HepG2 (cell line): ENCODE measurements at regions not wholly inside any gene's neighbourhood (a gene's known extent, or its start where the extent isn't known, plus 50 kb on each side); places are given as distances from the start of the nearest gene placed in this dataset.

Source experiments
- ATAC-seq: fragments of 200-7000 bp; cut with Tn5 transposase; 3 replicates; pipeline ENCODE4 v1.9.1; 2020; ENCODE audit warnings: mild to moderate bottlenecking, moderate library complexity
- BruUV-seq: library from RNA; stranded (reverse); fragments of 400-500 nt; replicated peaks from 2 replicates; lab custom pipeline; 2021; lab: Mats Ljungman, UMichigan
- CTCF ChIA-PET: fragments of 300-600 bp; formaldehyde crosslinking; extraction: SDS; loops from one replicate; lab custom pipeline; 2021; ENCODE audit warnings: low total read pairs, inconsistent platforms, low intra/inter-chr PET ratio; lab: Yijun Ruan, JAX
- POLR2A ChIA-PET: fragments of 350-600 bp; sonication (Branson Sonifier 250); formaldehyde crosslinking; loops from one replicate; lab custom pipeline; 2020; ENCODE audit warnings: antibody characterized with exemption, inconsistent platforms; lab: Yijun Ruan, JAX
- DNase-seq: peaks from one replicate; pipeline ENCODE4 v3.0.0-alpha.2; 2015; ENCODE audit warnings: low spot score
- FAIRE-seq: peaks from 3 replicates; lab custom pipeline; 2011; peaks lifted over from hg19 to GRCh38; lab: Jason Lieb, UNC
- H2AFZ ChIP-seq: one replicate; pipeline ENCODE4 v1.6.1; 2011; ENCODE audit warnings: low read length, inconsistent platforms
- H3K27ac ChIP-seq: fragments of 300-600 bp; 3 replicates; pipeline ENCODE4 v1.8.0; 2011; ENCODE audit warnings: mixed run types, mild to moderate bottlenecking, mixed read lengths, low read length, inconsistent platforms; ENCODE audit not compliant: insufficient read depth; ENCODE audit errors: extremely low read length
- H3K27me3 ChIP-seq, 2 experiments: fragments of 200-600 bp in 1 of 2; 2 replicates in 1 of 2; 3 replicates in 1 of 2; pipeline versions ENCODE4 v1.6.0 to v1.8.0; 2011; ENCODE audit warnings: low read length in 2 of 2, mild to moderate bottlenecking in 2 of 2, moderate library complexity in 2 of 2, inconsistent platforms in 1 of 2; ENCODE audit not compliant: insufficient read depth in 2 of 2, control insufficient read depth in 1 of 2
- H3K36me3 ChIP-seq, 2 experiments: fragments of 200-600 bp in 1 of 2; replicated peaks in 1 of 2; 2 replicates in 1 of 2; 3 replicates in 1 of 2; pipeline versions ENCODE4 v1.5.1 to v1.8.0; 2011; ENCODE audit warnings: low read length in 2 of 2, inconsistent platforms in 1 of 2; ENCODE audit not compliant: insufficient read depth in 2 of 2, control insufficient read depth in 1 of 2
- H3K4me1 ChIP-seq: 2 replicates; pipeline ENCODE4 v1.5.1; 2012; ENCODE audit warnings: low read length, inconsistent platforms; ENCODE audit not compliant: insufficient read depth
- H3K4me2 ChIP-seq: 2 replicates; pipeline ENCODE4 v1.6.0; 2011; ENCODE audit warnings: low read depth, low read length, inconsistent platforms
- H3K4me3 ChIP-seq, 3 experiments: fragments of 200-600 bp in 1 of 3; sonication (generic), shearing (Covaris generic) in 1 of 3; replicated peaks in 1 of 3; 2 replicates each; pipeline ENCODE4 v1.5.1; 2011 to 2016; ENCODE audit warnings: low read length in 3 of 3, inconsistent platforms in 2 of 3, low read depth in 2 of 3, mild to moderate bottlenecking in 2 of 3, control low read depth in 1 of 3, mixed read lengths in 1 of 3; ENCODE audit not compliant: insufficient read depth in 1 of 3
- H3K79me2 ChIP-seq: one replicate; pipeline ENCODE4 v1.6.1; 2011; ENCODE audit warnings: low read length, inconsistent platforms; ENCODE audit not compliant: insufficient read depth
- H3K9ac ChIP-seq: 2 replicates; pipeline ENCODE4 v1.6.0; 2011; ENCODE audit warnings: mild to moderate bottlenecking, low read depth, low read length, inconsistent platforms; ENCODE audit not compliant: insufficient read depth
- H3K9me3 ChIP-seq: 2 replicates; pipeline ENCODE4 v1.5.1; 2012; ENCODE audit warnings: mild to moderate bottlenecking, low read length
- H4K20me1 ChIP-seq: 2 replicates; pipeline ENCODE4 v1.6.0; 2011; ENCODE audit warnings: inconsistent platforms, mild to moderate bottlenecking, low read length, moderate library complexity; ENCODE audit not compliant: insufficient read depth
- ARID4A ChIP-seq: sonication (generic); formaldehyde crosslinking; IDR thresholded peaks from 2 replicates; pipeline ENCODE4 v1.5.0; 2020; ENCODE audit warnings: mild to moderate bottlenecking, missing genetic modification reagents, borderline replicate concordance
- ZNF3 ChIP-seq: IDR thresholded peaks from 2 replicates; pipeline ENCODE4 v1.7.0; 2017; ENCODE audit warnings: inconsistent platforms
- ZNF501 ChIP-seq: sonication (generic); formaldehyde crosslinking; IDR thresholded peaks from 2 replicates; pipeline ENCODE4 v1.5.1; 2020; ENCODE audit warnings: mild to moderate bottlenecking, moderate library complexity, missing genetic modification reagents
- ZNF644 ChIP-seq: IDR thresholded peaks from 2 replicates; pipeline ENCODE4 v1.6.1; 2016; ENCODE audit warnings: low read depth
- ZNF724P ChIP-seq: sonication (generic); formaldehyde crosslinking; IDR thresholded peaks from 2 replicates; pipeline ENCODE4 v1.8.0; 2022; ENCODE audit warnings: missing genetic modification reagents, borderline replicate concordance
- WGBS: methylation state at CpG from one replicate; pipeline ENCODE4 v1.1.6; 2017; ENCODE audit warnings: low lambda C conversion rate; 5-methylcytosine and 5-hydroxymethylcytosine counted together
- in situ Hi-C: cut with HindIII; loops from 2 replicates; pipeline ENCODE4 v1.10.0; 2017; ENCODE audit warnings: low pct_unique_long_range_greater_than_20kb; ENCODE audit not compliant: extremely low pct_ligation_motif_present
- intact Hi-C: fragments of 100-400 bp; cut with micrococcal nuclease; formaldehyde crosslinking; loops from one replicate; pipeline ENCODE4 v1.10.0; 2022; ENCODE audit not compliant: unreplicated experiment
- TF ChIP-seq, protein P1 (sequence below): IDR thresholded peaks from 2 replicates; pipeline ENCODE4 v1.6.1; 2012; ENCODE audit warnings: low read length, improper control_type of control experiment
- TF ChIP-seq, protein P2 (sequence below): fragments of 450-650 bp; IDR thresholded peaks from 2 replicates; pipeline ENCODE4 v1.6.1; 2017

GRCh38 chr12:19657732-19658130 lies 218.4 kb downstream of the AEBP2 start:
- intact Hi-C loops (no loop called here), in situ Hi-C loops (no loop called here)
- ChIA-PET CTCF (no interaction called here), POLR2A (no interaction called here)
- H3K4me2 ChIP-seq, result no peak overlapping the region
- H3K27ac ChIP-seq, result no peak overlapping the region
- H2AFZ ChIP-seq, result no peak overlapping the region
- BruUV-seq, result no TSS peak
- no peaks in the 10 kb centered on the region for H3K4me1 ChIP-seq
- WGBS, result 0% methylated on average over 2 of the region's 2 CpGs
- H3K9ac ChIP-seq, result no peak overlapping the region
- H3K4me3 ChIP-seq, result no peak overlapping the region
- TF ChIP-seq, protein P1, sequence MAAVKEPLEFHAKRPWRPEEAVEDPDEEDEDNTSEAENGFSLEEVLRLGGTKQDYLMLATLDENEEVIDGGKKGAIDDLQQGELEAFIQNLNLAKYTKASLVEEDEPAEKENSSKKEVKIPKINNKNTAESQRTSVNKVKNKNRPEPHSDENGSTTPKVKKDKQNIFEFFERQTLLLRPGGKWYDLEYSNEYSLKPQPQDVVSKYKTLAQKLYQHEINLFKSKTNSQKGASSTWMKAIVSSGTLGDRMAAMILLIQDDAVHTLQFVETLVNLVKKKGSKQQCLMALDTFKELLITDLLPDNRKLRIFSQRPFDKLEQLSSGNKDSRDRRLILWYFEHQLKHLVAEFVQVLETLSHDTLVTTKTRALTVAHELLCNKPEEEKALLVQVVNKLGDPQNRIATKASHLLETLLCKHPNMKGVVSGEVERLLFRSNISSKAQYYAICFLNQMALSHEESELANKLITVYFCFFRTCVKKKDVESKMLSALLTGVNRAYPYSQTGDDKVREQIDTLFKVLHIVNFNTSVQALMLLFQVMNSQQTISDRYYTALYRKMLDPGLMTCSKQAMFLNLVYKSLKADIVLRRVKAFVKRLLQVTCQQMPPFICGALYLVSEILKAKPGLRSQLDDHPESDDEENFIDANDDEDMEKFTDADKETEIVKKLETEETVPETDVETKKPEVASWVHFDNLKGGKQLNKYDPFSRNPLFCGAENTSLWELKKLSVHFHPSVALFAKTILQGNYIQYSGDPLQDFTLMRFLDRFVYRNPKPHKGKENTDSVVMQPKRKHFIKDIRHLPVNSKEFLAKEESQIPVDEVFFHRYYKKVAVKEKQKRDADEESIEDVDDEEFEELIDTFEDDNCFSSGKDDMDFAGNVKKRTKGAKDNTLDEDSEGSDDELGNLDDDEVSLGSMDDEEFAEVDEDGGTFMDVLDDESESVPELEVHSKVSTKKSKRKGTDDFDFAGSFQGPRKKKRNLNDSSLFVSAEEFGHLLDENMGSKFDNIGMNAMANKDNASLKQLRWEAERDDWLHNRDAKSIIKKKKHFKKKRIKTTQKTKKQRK, result no peak
- TF ChIP-seq ZNF501, result no peak
- TF ChIP-seq ZNF3, result no peak
- no peak for TF ChIP-seq ZNF724P (CRISPR knock-in tag)
- no peak for TF ChIP-seq ZNF644 (CRISPR knock-in tag)
- TF ChIP-seq ARID4A (CRISPR knock-in tag), result no peak
- TF ChIP-seq, protein P2, sequence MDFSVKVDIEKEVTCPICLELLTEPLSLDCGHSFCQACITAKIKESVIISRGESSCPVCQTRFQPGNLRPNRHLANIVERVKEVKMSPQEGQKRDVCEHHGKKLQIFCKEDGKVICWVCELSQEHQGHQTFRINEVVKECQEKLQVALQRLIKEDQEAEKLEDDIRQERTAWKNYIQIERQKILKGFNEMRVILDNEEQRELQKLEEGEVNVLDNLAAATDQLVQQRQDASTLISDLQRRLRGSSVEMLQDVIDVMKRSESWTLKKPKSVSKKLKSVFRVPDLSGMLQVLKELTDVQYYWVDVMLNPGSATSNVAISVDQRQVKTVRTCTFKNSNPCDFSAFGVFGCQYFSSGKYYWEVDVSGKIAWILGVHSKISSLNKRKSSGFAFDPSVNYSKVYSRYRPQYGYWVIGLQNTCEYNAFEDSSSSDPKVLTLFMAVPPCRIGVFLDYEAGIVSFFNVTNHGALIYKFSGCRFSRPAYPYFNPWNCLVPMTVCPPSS, result no peak
- ATAC-seq, result no peak
- H3K36me3 ChIP-seq, result no peaks in the 10 kb centered on the region
- H4K20me1 ChIP-seq, result no peaks in the 10 kb centered on the region
- H3K79me2 ChIP-seq, result no peaks in the 10 kb centered on the region
- no peaks in the 10 kb centered on the region for H3K9me3 ChIP-seq
- no peaks in the 10 kb centered on the region for H3K27me3 ChIP-seq
- no peak for FAIRE-seq
- DNase-seq, result no peak
